Vagina (tissue), 2 donors: ENCODE measurements at regions not wholly inside any gene's neighbourhood (a gene's known extent, or its start where the extent isn't known, plus 50 kb on each side); places are given as distances from the start of the nearest gene placed in this dataset.

Experiments used
- POLR2A ChIP-seq, 2 donors: fragments of 450-650 bp; IDR thresholded peaks; one replicate each; pipeline ENCODE4 v1.6.1; 2017; ENCODE audit warnings: antibody characterized with exemption in 2 of 2, mild to moderate bottlenecking in 2 of 2, moderate library complexity in 2 of 2
- POLR2AphosphoS5 ChIP-seq, 2 donors: sonication (generic); formaldehyde crosslinking; IDR thresholded peaks; one replicate each; pipeline ENCODE4 v1.9.0; 2017; ENCODE audit warnings: antibody characterized with exemption in 2 of 2, mild to moderate bottlenecking in 2 of 2, low read depth in 1 of 2; ENCODE audit not compliant: insufficient read depth in 1 of 2

GRCh38 chr10:78382047-78382446 lies 348.4 kb downstream of the RPS24 start:
- TF ChIP-seq POLR2AphosphoS5 (IDR thresholded peaks at IDR 0.05; ENCODE audit: insufficient read depth in 1 of 2, low read depth in 1 of 2) (no peak), POLR2A (IDR thresholded peaks at IDR 0.05) (no peak)
